EH (cell line): ENCODE measurements at regions not wholly inside any gene's neighbourhood (a gene's known extent, or its start where the extent isn't known, plus 50 kb on each side); places are given as distances from the start of the nearest gene placed in this dataset.

ENCODE experiments used
- DNase-seq: peaks from one replicate; pipeline ENCODE4 v3.0.0-alpha.2; 2015; ENCODE audit warnings: low read depth

DNA sequence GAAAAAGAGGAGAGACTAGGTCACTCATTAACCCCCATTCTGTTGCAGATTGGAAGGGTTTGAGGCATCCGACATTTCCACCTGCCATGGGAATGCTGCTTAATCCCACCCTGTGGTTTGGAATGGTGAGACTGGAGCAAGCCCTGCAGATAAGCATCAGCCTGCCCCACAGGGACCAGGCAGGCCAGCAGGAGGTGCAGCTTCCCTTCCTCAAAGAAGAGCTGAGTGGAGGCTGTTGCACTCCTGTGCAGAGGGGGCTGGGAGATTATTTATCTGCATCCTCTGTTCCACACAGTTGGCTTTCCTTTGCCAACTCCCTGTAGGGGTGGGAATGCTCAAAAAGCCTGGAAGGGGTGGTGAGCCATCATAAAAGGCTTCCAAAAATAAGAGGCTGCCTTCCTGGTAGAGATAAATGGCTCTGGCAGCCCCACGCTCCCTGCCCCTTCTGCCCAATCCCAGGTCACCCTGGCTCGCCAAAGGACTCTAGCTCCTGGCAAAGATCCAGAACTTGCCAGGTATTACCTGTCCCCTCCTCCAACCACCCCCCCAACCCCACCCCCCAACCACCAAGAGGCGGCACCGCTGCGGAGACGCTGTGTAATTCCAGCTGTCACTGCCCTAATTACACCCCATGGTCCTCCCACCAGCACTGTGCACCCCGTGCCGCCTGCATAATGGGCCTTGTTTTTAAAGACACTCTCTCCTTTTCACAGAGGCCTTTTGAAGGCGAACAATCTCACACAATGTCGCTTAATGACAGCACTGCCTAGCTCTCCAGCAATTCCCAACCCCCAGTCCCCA lies 83.0 kb upstream of the ZC3H12A start:
- no peak for DNase-seq

DNA sequence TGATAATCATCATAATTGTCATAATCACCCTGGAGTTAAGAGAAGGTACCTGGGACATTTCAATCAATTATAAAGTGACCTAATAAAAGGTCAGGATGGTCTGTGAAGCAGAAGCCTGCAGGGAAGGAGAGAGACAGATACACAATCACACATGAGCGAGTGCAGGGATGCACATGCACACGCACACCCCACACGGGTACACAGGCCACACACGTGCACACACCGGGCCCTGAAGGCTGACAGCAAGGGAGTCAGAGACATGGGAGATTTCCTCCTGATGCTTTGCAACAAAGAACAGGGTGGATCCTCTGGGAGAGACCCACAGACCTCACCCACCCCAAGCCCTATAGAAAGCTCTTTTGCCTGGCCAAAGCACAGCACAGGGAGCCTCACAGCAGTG lies 82.3 kb upstream of the ZC3H12A start:
- DNase-seq = no peak

DNA sequence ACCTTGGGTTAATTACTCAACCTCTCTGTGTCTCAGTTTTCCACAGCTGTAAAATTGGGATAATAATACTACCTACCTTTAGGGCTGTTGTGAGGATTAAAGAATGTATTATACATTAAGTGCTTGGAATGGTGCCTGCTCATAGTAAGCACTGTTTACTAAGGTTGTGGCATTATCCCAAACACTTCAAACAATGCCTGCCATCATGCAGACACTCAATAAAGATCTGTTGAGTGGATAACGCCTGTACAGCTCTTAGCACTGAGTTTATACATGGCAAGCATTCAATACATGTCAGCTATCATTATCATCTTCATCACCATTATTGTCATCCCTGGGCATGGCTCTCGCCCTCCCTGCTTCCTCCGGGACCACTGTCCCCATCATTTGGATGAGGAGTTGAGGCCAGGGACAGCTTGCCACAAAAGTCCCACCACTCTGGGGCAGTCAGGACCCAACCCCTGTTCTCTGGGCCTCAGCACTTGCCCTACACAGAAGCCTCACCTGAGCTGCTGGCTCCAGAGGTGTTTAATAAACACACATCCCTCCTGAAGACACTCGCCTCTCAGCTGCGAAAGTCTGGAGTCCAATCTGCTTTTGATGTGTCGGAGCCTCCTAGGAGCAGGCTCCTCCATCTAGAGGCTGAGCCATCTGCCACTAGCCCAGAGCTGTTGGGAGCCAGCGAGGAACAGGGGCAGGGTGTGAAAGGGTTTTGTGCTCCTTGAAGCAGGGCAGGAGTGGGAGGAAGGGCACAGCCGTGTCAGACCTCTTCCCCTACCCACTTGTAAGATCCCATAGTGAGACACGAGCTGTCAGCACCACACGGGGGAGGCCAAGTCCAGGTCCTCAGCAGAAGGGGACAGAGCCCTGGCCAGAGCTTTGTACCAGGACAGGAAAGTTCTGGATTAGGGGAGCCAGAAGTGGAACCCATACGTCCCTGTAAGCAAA lies 80.9 kb upstream of the ZC3H12A start:
- DNase-seq = no peak

DNA sequence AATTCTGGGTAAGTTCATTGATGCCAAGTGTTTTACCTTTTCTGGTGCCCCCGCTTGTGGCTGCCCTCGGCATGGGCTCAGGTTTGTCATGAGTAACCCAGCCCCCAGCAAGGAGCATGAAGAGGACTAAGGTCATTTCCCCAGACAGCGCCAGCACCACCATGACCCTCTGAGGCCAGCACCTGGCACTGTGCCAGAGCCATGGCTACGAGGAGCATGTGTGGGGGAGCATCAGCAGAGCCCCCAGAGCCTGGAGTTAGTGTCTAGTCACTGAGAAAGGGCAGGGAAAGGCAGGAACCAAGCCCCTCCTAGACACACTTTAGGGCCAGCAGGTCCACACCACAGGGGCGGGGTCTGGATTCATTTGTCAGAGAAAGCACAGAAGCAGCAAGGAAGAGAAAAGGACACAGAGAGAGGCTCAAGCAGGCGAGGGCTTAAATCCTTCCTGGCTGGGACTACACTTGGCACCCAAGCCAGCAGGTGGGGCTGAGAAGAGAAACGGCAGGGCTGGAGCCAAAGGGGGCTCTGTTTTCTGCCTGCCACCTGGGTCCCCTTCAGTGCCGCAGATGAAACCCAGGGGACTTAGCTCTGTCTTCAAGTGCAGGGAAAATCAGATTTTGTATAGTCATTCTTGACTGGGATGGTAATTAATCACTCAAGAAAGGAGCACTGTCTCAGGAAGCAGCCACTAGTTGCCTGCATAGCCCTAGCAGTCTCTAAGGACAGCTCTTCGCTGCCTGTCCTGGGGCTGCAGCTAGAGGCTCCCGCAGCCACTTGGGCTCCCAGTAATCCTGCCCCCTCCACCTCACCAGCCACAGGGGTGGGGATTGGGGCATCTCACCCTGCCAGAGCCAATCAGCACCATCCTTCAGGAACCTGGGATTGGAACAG lies 79.6 kb upstream of the ZC3H12A start:
- no peak for DNase-seq

DNA sequence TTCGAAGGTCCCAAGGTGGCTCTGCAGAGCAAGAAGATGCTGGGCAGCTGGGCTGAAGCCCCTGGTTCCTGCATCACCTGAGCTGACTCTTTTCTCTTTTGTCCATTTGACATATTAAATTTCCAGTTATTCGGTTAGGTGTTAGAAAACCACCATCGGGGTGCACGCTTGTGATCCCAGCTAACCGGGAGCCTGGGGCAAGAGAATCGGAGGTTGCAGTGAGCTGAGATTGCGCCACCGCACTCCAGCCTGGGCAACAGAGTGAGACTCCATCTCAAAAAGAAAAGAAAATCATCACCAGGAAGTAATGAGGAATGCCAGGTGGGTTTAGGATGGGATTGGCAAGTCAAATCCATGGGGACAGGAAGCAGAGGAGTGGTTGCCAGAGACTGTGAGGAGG lies 76.3 kb upstream of the ZC3H12A start:
- DNase-seq = no peak

DNA sequence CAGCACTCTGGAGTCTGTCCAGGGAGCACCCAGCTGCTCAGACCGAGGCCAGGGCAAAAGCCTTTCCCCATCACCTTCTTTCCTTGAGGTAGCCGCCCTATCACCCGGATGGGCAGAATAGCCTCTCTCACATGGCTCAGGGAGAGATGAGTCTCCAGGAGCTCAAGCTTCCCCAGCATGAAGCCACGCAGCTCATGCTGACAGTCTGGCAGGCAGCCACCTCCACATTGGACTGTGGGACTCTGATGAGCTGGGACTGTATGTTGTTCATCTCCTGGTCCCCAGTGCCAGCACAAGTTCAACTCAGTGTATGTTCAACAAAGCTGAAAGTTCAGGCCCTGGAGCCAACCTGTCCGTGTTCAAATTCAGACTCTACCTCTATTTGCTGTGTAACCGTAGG lies 75.2 kb upstream of the ZC3H12A start:
- DNase-seq = no peak

DNA sequence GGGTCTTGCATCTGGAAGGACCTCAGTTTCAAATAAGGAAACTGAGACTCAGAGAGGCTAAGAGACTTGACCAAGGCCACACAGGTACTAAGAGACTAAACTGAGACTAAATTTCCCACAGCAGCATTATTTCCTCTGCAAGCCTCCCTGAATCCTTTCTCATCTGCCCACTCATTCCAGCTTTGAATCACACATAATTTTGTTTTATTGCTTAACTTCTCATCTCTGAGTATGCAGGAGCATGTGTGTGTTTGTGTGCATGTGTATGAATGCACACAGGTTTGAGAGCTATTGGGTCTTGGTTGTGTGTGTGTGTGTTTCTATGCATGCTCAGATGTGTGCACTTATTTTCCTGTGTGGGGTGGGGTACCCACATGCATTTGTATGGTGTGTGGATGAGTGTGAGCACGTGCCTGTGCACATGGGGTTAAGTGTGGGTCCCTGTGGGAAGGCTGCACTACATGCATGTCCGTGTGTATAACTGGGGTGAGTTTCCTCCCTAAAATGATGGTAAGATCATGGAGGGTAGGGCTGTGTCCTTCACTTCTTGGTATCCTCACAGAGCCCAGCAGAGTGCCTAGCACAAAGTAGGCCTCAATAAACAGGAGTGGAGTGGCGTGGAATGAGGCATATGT lies 74.4 kb upstream of the ZC3H12A start:
- DNase-seq = no peak

DNA sequence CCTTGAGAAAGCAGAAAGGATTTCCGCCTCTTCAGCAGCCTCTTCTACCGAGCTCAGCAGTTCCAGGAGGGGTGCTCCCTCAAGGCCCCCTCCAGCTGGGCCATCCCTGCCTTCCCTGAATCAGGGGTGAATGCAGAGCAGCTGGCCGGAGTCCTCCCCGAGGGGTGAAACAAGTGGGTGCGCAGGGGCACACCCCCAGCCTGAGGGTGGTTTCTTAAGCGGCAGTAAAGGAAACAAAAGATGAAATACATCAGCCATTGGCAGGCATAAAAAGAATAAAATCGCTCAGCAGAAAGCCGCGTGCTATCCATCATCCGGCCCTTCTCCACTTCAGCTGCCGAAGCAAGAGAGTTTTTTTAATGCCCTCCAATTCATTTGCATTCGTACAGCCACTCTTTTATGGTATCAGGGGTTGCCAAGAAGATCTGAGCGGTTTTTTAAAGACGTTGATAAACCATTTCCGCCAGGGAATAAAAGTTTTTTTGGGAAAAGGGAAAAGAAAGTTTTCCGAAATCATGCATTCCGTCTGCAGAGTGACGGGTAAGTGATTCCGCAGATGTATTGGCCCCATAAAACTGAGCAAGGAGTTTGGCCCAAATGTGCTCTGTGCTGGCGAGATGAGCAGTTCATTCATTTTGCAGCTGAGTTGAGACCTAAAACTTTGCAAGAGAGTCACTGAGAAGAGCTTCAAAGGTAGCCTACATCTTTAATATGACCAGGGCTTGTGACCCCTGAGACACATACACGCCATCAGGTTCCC lies 73.7 kb upstream of the ZC3H12A start:
- no peak for DNase-seq

DNA sequence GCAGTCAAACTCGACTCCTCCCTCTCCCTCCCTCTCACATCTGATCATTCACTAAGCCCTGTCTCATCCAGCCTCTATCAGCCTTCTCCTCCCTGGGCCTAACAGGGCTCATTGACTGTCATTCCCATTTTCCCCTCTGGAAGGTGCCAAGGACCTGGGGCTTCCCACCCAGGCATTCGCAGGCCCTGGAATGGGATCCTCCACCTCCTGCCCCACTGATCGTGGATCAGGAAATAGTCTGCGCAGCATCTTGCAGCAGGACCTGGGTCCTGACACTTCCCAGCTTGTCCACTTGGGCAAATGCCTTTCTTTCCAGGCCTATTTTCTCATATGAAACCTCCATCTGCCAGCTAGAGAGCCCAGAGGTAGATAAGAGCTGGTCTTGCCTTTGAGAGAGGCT lies 71.2 kb upstream of the ZC3H12A start:
- DNase-seq = no peak

DNA sequence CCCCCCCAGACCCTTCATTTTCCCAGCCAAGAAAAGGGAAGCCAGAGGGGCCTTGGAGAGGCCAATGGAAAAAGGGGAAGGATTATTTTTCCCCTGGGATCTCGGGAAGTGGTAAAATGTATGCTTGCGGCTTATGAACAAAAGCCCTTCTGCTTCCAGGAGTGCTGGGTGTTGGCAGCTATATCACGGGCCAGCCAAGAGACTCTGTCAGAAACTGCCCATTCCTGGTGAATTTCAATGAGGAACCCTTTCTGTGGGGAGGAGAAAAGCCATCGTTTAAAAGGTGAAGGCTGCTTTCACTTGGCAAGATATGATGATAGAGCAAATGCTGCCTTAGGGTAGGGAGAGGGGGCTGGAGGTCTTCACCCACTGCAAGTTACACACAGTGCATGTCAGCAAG lies 69.7 kb upstream of the ZC3H12A start:
- DNase-seq = no peak

DNA sequence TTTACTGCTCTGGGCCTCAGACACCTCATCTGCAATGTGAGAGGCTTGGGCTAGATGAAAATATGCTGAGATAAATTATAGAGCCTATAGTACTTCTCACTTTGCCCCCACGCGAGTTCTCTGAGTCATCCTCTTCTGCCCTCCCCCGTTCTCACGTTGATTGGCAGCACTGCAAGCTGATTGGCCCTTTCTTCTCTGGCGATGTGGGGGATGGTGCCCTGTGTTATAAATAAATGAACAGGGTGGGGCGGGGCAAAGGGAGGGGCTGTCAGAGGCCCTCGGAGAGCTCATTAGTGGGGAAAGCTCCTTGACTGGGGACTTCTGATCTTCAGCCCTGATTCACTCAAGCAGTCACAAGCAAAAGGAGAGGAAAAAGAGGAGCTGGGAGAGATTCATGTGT lies 64.3 kb upstream of the ZC3H12A start:
- DNase-seq = peak; percentile 6

DNA sequence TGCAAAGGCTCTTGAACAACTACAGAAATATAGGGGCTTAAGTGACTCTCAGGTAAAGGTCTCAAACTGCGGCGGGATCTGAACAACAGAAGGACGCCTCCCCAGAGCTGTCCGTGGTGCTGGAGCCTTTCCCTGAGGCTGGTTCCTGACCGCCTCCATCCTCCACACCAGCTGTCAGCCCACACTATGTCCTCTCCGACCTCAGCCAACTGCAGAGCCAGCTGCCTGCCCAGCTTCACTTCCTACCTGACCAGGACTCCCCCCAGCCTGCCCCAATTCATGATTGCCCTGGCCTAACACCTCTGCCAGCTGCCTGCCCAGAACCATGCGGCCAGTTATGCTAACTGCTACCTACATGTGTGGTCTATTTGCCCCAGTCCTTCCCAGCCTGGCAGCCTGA lies 63.6 kb upstream of the ZC3H12A start:
- DNase-seq = peak; percentile 27

DNA sequence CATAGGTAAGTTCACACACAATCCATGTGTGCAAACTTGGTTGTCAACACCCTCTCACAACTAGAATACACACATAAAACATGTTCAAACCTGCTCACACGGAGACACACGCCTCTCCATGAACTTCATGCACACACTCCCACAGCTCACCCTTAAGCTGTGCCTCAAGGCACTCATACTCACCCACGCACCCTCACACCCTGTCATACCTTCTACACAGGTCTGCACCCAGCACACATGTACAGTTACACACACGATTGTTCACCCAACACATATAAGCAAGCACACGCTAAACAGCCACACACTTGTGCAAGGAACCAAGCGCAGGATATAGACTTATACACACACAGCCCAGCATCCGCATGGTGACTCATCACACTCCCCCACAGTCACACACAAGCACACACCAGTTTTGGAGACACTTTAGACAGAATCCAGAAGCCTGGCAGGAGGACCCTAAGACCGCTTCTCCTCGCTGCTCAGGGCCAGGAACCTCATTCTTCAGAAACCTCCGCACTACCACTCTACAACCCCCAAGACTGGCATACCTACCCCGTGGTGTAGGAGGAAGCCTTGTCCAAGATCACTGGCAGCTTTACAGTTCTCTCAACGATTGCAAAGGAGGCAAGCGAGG lies 58.7 kb upstream of the ZC3H12A start:
- no peak for DNase-seq

DNA sequence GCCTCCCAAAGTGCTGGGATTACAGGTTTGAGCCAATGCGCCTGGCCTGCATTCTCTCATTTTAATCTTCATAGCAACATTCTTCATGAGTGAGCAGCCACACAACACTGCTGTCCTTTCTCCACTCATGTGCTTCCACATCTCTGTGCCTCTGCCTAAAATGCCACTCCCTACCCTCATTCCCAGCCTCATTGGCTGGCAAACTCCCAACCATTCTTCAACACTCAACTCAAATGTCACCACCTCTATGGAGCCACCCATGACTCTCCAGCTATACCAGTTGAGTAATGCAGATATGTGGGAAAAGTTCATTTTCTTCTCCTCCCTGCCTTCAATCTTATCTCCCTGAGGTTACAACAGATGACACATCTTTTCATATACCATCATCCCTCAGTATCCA lies 53.9 kb upstream of the ZC3H12A start:
- no peak for DNase-seq

DNA sequence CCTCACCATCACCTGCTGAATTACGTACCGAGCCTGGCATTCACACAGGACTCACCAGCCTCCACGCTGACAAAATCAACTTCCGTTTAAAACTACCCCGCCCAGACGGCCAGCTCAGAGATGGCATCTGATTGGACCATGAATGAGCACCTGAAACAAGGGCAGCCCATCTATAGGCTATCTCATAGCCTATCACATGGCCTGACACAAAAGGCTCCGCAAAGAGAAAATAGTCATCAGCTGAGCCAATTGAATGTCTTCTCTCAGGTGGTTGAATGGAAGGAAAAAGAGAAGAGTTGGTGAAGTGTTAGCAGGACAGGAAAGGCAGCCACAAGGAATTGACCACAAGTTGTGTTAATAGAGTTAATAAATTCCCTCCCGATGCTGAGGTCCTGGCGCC lies 50.6 kb upstream of the ZC3H12A start:
- no peak for DNase-seq

DNA sequence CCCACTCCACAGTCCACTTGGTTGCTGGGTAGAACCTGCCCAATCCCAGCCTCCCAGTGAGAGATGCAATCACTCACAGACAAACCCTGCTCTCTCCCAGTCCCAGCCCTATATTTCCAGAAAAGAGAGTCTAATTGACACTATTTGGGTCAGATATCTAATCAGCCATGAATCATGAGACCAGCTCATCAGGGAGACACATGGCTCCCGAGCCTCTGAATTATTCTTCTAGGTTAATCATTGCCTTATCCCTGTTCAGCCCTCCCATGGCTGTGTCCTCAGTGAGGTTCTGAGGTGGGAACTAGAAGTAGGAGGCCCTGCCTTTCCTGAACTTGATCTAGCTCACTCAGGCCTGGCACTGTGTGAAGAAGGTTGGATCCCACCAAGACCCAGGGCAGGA lies 49.9 kb upstream of the ZC3H12A start:
- no peak for DNase-seq
